H9 (cell line): ENCODE measurements at regions not wholly inside any gene's neighbourhood (a gene's known extent, or its start where the extent isn't known, plus 50 kb on each side); places are given as distances from the start of the nearest gene placed in this dataset.

Source experiments
- DNase-seq: peaks from one replicate; pipeline ENCODE4 v3.0.0-alpha.2; 2017
- H2AFZ ChIP-seq: one replicate; pipeline ENCODE4 v1.6.1; 2013; ENCODE audit warnings: mild to moderate bottlenecking, low read length, control low read depth, moderate library complexity
- H2AK5ac ChIP-seq: 2 replicates; pipeline ENCODE4 v1.6.1; 2013; ENCODE audit warnings: low read length, control low read depth, mixed read lengths; ENCODE audit not compliant: insufficient read length
- H2BK120ac ChIP-seq: one replicate; pipeline ENCODE4 v1.6.1; 2013; ENCODE audit warnings: low read depth, mild to moderate bottlenecking, low read length, control low read depth, inconsistent platforms; ENCODE audit not compliant: poor library complexity, severe bottlenecking
- H2BK12ac ChIP-seq: 2 replicates; pipeline ENCODE4 v1.6.1; 2013; ENCODE audit warnings: low read length, control low read depth, mixed read lengths, low read depth; ENCODE audit not compliant: insufficient read length
- H2BK15ac ChIP-seq: 2 replicates; pipeline ENCODE4 v1.6.1; 2013; ENCODE audit warnings: low read depth, low read length, control low read depth
- H2BK20ac ChIP-seq: one replicate; pipeline ENCODE4 v1.6.1; 2013; ENCODE audit warnings: low read depth, mild to moderate bottlenecking, low read length, control low read depth, inconsistent platforms; ENCODE audit not compliant: poor library complexity, severe bottlenecking
- H2BK5ac ChIP-seq: 2 replicates; pipeline ENCODE4 v1.6.1; 2013; ENCODE audit warnings: low read length, control low read depth, mixed read lengths; ENCODE audit not compliant: insufficient read length
- H3K14ac ChIP-seq: 2 replicates; pipeline ENCODE4 v1.6.1; 2013; ENCODE audit warnings: low read length, control low read depth; ENCODE audit not compliant: insufficient read depth
- H3K18ac ChIP-seq: 2 replicates; pipeline ENCODE4 v1.6.1; 2013; ENCODE audit warnings: low read depth, mild to moderate bottlenecking, mixed read lengths, low read length, control low read depth; ENCODE audit not compliant: insufficient read length
- H3K23ac ChIP-seq: 2 replicates; pipeline ENCODE4 v1.6.1; 2013; ENCODE audit warnings: low read length, control low read depth, mixed read lengths, low read depth; ENCODE audit not compliant: insufficient read length
- H3K23me2 ChIP-seq: 2 replicates; pipeline ENCODE4 v1.6.1; 2013; ENCODE audit warnings: low read depth, mild to moderate bottlenecking, mixed read lengths, low read length, control low read depth; ENCODE audit not compliant: insufficient read length, poor library complexity, severe bottlenecking
- H3K27ac ChIP-seq: 2 replicates; pipeline ENCODE4 v1.5.1; 2013; ENCODE audit warnings: low read length, control low read depth, mixed read lengths, low read depth; ENCODE audit not compliant: insufficient read length
- H3K27me3 ChIP-seq: 2 replicates; pipeline ENCODE4 v1.6.1; 2013; ENCODE audit warnings: low read length, control low read depth, inconsistent platforms; ENCODE audit not compliant: insufficient read depth
- H3K4ac ChIP-seq: 2 replicates; pipeline ENCODE4 v1.6.1; 2013; ENCODE audit warnings: low read depth, mild to moderate bottlenecking, control low read depth, inconsistent platforms, low read length, moderate library complexity
- H3K4me1 ChIP-seq: 2 replicates; pipeline ENCODE4 v1.6.1; 2013; ENCODE audit warnings: low read length, control low read depth, inconsistent platforms; ENCODE audit not compliant: insufficient read depth
- H3K4me2 ChIP-seq: 2 replicates; pipeline ENCODE4 v1.6.1; 2013; ENCODE audit warnings: low read length, control low read depth, mixed read lengths; ENCODE audit not compliant: insufficient read length, insufficient read depth
- H3K56ac ChIP-seq: 2 replicates; pipeline ENCODE4 v1.6.1; 2013; ENCODE audit warnings: low read depth, mild to moderate bottlenecking, mixed read lengths, low read length, control low read depth; ENCODE audit not compliant: insufficient read length
- H3K79me1 ChIP-seq: 2 replicates; pipeline ENCODE4 v1.6.1; 2013; ENCODE audit warnings: low read depth, mild to moderate bottlenecking, moderate library complexity, low read length, control low read depth, inconsistent platforms; ENCODE audit not compliant: insufficient read depth, poor library complexity, severe bottlenecking
- H3K79me2 ChIP-seq: 2 replicates; pipeline ENCODE4 v1.6.1; 2013; ENCODE audit warnings: low read length, control low read depth, inconsistent platforms; ENCODE audit not compliant: insufficient read depth
- H3K9ac ChIP-seq: 2 replicates; pipeline ENCODE4 v1.6.1; 2013; ENCODE audit warnings: low read length, control low read depth, mixed read lengths; ENCODE audit not compliant: insufficient read length; ENCODE audit errors: extremely low read depth
- H3K9me3 ChIP-seq: one replicate; pipeline ENCODE4 v1.6.1; 2013; ENCODE audit warnings: low read depth, low read length, inconsistent platforms; ENCODE audit not compliant: control insufficient read depth
- H3T11ph ChIP-seq: one replicate; pipeline ENCODE4 v1.6.1; 2013; ENCODE audit warnings: mild to moderate bottlenecking, low read length, control low read depth, inconsistent platforms
- H4K20me1 ChIP-seq: one replicate; pipeline ENCODE4 v1.6.1; 2013; ENCODE audit not compliant: control insufficient read depth, insufficient read length, insufficient read depth
- H4K5ac ChIP-seq: 2 replicates; pipeline ENCODE4 v1.6.1; 2013; ENCODE audit warnings: low read depth, mild to moderate bottlenecking, mixed read lengths, low read length, control low read depth; ENCODE audit not compliant: insufficient read length
- H4K8ac ChIP-seq: replicated peaks from 2 replicates; pipeline ENCODE4 v1.6.1; 2013; ENCODE audit warnings: low read length, control low read depth, mixed read lengths, low read depth; ENCODE audit not compliant: insufficient read length
- H4K91ac ChIP-seq: 2 replicates; pipeline ENCODE4 v1.6.1; 2013; ENCODE audit warnings: low read depth, mild to moderate bottlenecking, moderate library complexity, mixed read lengths, low read length, control low read depth; ENCODE audit not compliant: insufficient read length
- H3K27ac Mint-ChIP-seq, 3 experiments: 2 replicates in 2 of 3; 3 replicates in 1 of 3; pipeline ENCODE4 v1.8.0; 2020 to 2021; ENCODE audit warnings: mixed read lengths in 3 of 3, mild to moderate bottlenecking in 1 of 3, moderate library complexity in 1 of 3
- H3K27me3 Mint-ChIP-seq: 2 replicates; pipeline ENCODE4 v1.8.0; 2021; ENCODE audit warnings: low read depth, mild to moderate bottlenecking, moderate library complexity, mixed read lengths
- H3K36me3 Mint-ChIP-seq, 3 experiments: 2 replicates in 2 of 3; 3 replicates in 1 of 3; pipeline ENCODE4 v1.8.0; 2020 to 2021; ENCODE audit warnings: low read depth in 3 of 3, mixed read lengths in 3 of 3; ENCODE audit not compliant: insufficient read depth in 1 of 3
- H3K4me1 Mint-ChIP-seq, 2 experiments: 2 replicates each; pipeline ENCODE4 v1.8.0; 2020; ENCODE audit warnings: mixed read lengths in 2 of 2
- H3K4me3 Mint-ChIP-seq, 2 experiments: 2 replicates in 1 of 2; 3 replicates in 1 of 2; pipeline ENCODE4 v1.8.0; 2020 to 2021; ENCODE audit warnings: mild to moderate bottlenecking in 2 of 2, mixed read lengths in 2 of 2, moderate library complexity in 1 of 2
- H3K9me3 Mint-ChIP-seq, 2 experiments: 2 replicates in 1 of 2; 3 replicates in 1 of 2; pipeline ENCODE4 v1.8.0; 2020; ENCODE audit warnings: mild to moderate bottlenecking in 2 of 2, mixed read lengths in 2 of 2, moderate library complexity in 1 of 2
- WGBS: extraction: QIAGEN DNeasy Blood & Tissue Kit; methylation state at CpG from one replicate; pipeline ENCODE4 v1.1.7; 2013; ENCODE audit warnings: missing lambda C conversion rate, low lambda C conversion rate, mixed read lengths; ENCODE audit not compliant: insufficient read length; ENCODE audit errors: extremely low coverage; 5-methylcytosine and 5-hydroxymethylcytosine counted together
- TF ChIP-seq, protein P1 (sequence below): fragments of 200-600 bp; sonication (generic); conservative IDR thresholded peaks from 3 replicates; pipeline ENCODE4 v1.8.0; 2021; ENCODE audit warnings: antibody characterized with exemption, mild to moderate bottlenecking

DNA sequence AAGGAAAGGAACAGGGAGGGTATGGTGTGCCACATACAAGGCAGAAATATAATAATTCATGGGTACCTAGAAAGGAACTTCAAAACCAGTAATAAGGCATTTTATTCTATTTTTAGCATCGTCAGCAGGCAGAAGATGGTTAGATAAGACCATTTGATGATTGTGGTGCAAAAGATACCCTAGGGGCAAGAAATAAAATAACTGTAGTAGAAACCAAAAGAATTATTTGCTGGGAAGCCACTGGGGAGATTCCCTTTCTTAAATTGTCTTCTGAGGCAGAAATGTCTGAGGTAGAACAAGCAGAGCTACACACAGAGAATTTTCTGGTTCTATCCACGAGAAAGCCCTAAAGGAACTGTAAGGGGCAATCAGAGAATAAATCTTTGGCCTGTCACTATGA is 64.3 kb upstream of the PCGF5 start:
- Histone ChIP-seq H4K8ac (no peak overlapping the region), H3K27me3 (peaks cover 11% of the 10 kb centered on the region; the same call in 1 of the 2 replicates), H3T11ph (no peak overlapping the region), H3K9me3 (no peaks in the 10 kb centered on the region), H4K5ac (no peak overlapping the region), H2BK12ac (no peak overlapping the region), H3K23me2 (no peaks in the 10 kb centered on the region), H3K23ac (no peak overlapping the region), H3K9ac (no peak overlapping the region), H2BK20ac (no peak overlapping the region), H2BK15ac (no peak overlapping the region), H4K20me1 (no peaks in the 10 kb centered on the region), H3K18ac (no peak overlapping the region), H3K4me2 (no peak overlapping the region), H3K4ac (no peak overlapping the region), H2BK120ac (no peak overlapping the region), H2AK5ac (no peak overlapping the region), H3K27ac (no peak overlapping the region), H3K4me1 (no peaks in the 10 kb centered on the region), H3K79me2 (no peaks in the 10 kb centered on the region), H2AFZ (no peak overlapping the region), H3K14ac (no peak overlapping the region), H3K79me1 (no peaks in the 10 kb centered on the region), H3K56ac (no peak overlapping the region), H4K91ac (no peak overlapping the region), H2BK5ac (no peak overlapping the region)
- TF ChIP-seq, protein P1, sequence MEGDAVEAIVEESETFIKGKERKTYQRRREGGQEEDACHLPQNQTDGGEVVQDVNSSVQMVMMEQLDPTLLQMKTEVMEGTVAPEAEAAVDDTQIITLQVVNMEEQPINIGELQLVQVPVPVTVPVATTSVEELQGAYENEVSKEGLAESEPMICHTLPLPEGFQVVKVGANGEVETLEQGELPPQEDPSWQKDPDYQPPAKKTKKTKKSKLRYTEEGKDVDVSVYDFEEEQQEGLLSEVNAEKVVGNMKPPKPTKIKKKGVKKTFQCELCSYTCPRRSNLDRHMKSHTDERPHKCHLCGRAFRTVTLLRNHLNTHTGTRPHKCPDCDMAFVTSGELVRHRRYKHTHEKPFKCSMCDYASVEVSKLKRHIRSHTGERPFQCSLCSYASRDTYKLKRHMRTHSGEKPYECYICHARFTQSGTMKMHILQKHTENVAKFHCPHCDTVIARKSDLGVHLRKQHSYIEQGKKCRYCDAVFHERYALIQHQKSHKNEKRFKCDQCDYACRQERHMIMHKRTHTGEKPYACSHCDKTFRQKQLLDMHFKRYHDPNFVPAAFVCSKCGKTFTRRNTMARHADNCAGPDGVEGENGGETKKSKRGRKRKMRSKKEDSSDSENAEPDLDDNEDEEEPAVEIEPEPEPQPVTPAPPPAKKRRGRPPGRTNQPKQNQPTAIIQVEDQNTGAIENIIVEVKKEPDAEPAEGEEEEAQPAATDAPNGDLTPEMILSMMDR, result no peak
- H3K4me3 Mint-ChIP-seq, result no peak overlapping the region
- no peak overlapping the region for H3K27ac Mint-ChIP-seq
- DNase-seq, result no peak
- WGBS, result no CpG with 5 or more reads among the region's 2 CpGs
- H3K27me3 Mint-ChIP-seq, result peaks cover 74% of the 10 kb centered on the region
- H3K36me3 Mint-ChIP-seq, result no peaks in the 10 kb centered on the region
- H3K9me3 Mint-ChIP-seq, result no peaks in the 10 kb centered on the region
- H3K4me1 Mint-ChIP-seq, result peaks cover under 1 to 2% of the 10 kb centered on the region in 2 experiments; a peak in 3 of 4 replicates
